ENCODE measurements at regions not wholly inside any gene's neighbourhood (a gene's known extent, or its start where the extent isn't known, plus 50 kb on each side); places are given as distances from the start of the nearest gene placed in this dataset.

- no peak overlapping the region for H2AK5ac ChIP-seq (ENCODE audit: low read depth, low read length)
- dilution Hi-C loops (cut with HindIII; ENCODE audit: low sequenced_read_pairs, unreplicated experiment) = no loop called here
- no peaks in the 10 kb centered on the region for H4K20me1 ChIP-seq (ENCODE audit: insufficient read depth, low read length)
- no peaks in the 10 kb centered on the region for H3K9me1 ChIP-seq (ENCODE audit: insufficient read depth, low read length)
- H3K4me3 ChIP-seq (ENCODE audit: insufficient read depth, low read depth, low read length) = no peak overlapping the region
- TF ChIP-seq POLR2A (IDR thresholded peaks at IDR 0.05; ENCODE audit: low read depth, low read length) (no peak), MAZ (IDR thresholded peaks at IDR 0.05; ENCODE audit: borderline replicate concordance, low read depth, low read length) (no peak), NFE2L2 (IDR thresholded peaks at IDR 0.05; ENCODE audit: low read depth, low read length) (no peak), USF2 (IDR thresholded peaks at IDR 0.05; ENCODE audit: low read depth, low read length) (no peak), CHD1 (IDR thresholded peaks at IDR 0.05; ENCODE audit: low read depth, low read length) (no peak), RCOR1 (IDR thresholded peaks at IDR 0.05; ENCODE audit: insufficient replicate concordance, low read length) (no peak), FOS (IDR thresholded peaks at IDR 0.05; ENCODE audit: low read depth, low read length) (no peak), CEBPB (IDR thresholded peaks at IDR 0.05; ENCODE audit: low read depth, low read length) (no peak), ELK1 (IDR thresholded peaks at IDR 0.05; ENCODE audit: borderline replicate concordance, low read depth, low read length) (no peak), MAFK (IDR thresholded peaks at IDR 0.05; ENCODE audit: low read depth, low read length) (no peak), SMC3 (IDR thresholded peaks at IDR 0.05; ENCODE audit: low read depth, low read length) (no peak), CTCF (conservative IDR thresholded peaks at IDR 0.05; ENCODE audit: low read depth, low read length) (no peak), BHLHE40 (IDR thresholded peaks at IDR 0.05; ENCODE audit: low read depth, low read length) (no peak), RAD21 (IDR thresholded peaks at IDR 0.05; ENCODE audit: low read length) (no peak)
- no peak overlapping the region for H2AK9ac ChIP-seq (replicated peaks; ENCODE audit: low read depth, low read length, poor library complexity)
- DNase-seq (no peak), ATAC-seq (ENCODE audit: low read depth) (no peak)
- H2BK20ac ChIP-seq (ENCODE audit: low read depth, low read length) = no peak overlapping the region
- no peak overlapping the region for H3K4me2 ChIP-seq (ENCODE audit: low read depth, low read length)
- intact Hi-C loops (cut with micrococcal nuclease) = no loop called here
- no peak overlapping the region for H3K4ac ChIP-seq (ENCODE audit: low read depth, low read length)
- H3K18ac ChIP-seq (ENCODE audit: low read depth, low read length) = no peak overlapping the region
- H2AFZ ChIP-seq (replicated peaks; ENCODE audit: low read length, poor library complexity) = no peak overlapping the region
- peaks cover 25% of the 10 kb centered on the region for H3K27me3 ChIP-seq (ENCODE audit: control insufficient read depth, insufficient read depth, low read length)
- H3K9me3 ChIP-seq (ENCODE audit: control insufficient read depth, insufficient read depth, low read length) = no peaks in the 10 kb centered on the region
- no peak overlapping the region for H3K27ac ChIP-seq (ENCODE audit: insufficient read depth, low read length)
- WGBS, 2 experiments (ENCODE audit: extremely low coverage in 2 of 2, insufficient read length in 1 of 2) = 67% methylated on average over 1 of the region's 4 CpGs; no CpG with 5 or more reads in 1 of the 2 experiments
- H3K23ac ChIP-seq (ENCODE audit: low read depth, low read length) = no peak overlapping the region
- POLR2A ChIA-PET (ENCODE audit: unreplicated experiment) = no interaction called here
- no peak overlapping the region for H3K9ac ChIP-seq (ENCODE audit: low read depth, low read length)
- in situ Hi-C loops (cut with MboI; ENCODE audit: low sequenced_read_pairs) = no loop called here
- no peaks in the 10 kb centered on the region for H3K36me3 ChIP-seq (ENCODE audit: control insufficient read depth, insufficient read depth, low read length)
- H4K5ac ChIP-seq (ENCODE audit: low read depth, low read length) = no peak overlapping the region
- no peaks in the 10 kb centered on the region for H3K79me1 ChIP-seq (ENCODE audit: low read depth in 1 of 2, low read length in 2 of 2)
- H3K14ac ChIP-seq (replicated peaks; ENCODE audit: low read depth, low read length) = no peak overlapping the region
- no peak overlapping the region for H2BK5ac ChIP-seq (ENCODE audit: low read depth, low read length, poor library complexity, severe bottlenecking)
- H4K91ac ChIP-seq (ENCODE audit: insufficient read depth, low read depth, low read length) = no peak overlapping the region
- no peak overlapping the region for H2BK120ac ChIP-seq (ENCODE audit: low read depth, low read length)
- no peaks in the 10 kb centered on the region for H3K4me1 ChIP-seq (ENCODE audit: control insufficient read depth, insufficient read depth, low read length)
- CTCF ChIA-PET = interaction anchor here (1.0 kb wide), 1 partner anchor 10 kb away, joined by 3 read pairs; no protein-coding TSS in a partner anchor
- H3K56ac ChIP-seq (ENCODE audit: extremely low read depth, insufficient read depth, low read length) = no peak overlapping the region
- no TSS peak for BruUV-seq (replicated peaks)
- H2BK15ac ChIP-seq (ENCODE audit: low read depth, low read length) = no peak overlapping the region
- no peak overlapping the region for H4K8ac ChIP-seq (ENCODE audit: low read depth in 2 of 2, low read length in 2 of 2)
These were observed 176.8 kb upstream of the SYT6 start for GRCh38 chr1:114330451-114330983.

Measured in IMR-90 (cell line).